ENCODE measurements at regions not wholly inside any gene's neighbourhood (a gene's known extent, or its start where the extent isn't known, plus 50 kb on each side); places are given as distances from the start of the nearest gene placed in this dataset.

DNA sequence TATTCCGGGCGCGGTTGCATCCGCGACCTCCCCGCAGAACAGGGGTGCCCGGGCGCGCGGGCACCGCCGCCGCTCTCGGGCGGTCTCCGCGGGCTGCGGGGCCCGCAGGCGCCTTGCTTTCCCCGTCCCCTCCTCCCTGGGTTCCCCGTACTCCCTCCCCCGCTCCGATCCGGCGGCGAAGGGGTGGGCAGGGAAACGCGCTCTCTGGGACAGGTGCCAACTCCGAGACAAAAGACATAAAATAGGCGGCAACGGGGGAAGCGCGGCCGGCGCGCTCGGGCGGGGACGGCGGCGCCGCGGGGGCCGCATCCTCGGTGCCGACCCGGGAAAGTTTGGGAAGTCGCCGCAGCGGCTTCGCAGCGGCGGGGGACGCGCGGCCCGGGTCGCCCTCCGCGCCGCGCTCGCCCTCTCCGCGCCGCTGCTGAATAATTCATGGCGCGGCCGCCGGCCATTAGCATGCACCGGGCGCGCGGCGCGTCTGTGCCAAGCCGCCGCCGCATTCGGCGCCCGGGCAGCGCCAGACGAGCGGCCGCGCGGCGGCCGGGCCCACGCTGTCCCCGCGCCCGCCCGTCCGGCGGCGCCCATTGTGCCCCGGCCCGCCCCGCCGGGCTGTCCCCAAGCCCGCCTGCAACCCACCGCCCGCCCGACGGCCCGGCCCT, 78.7 kb upstream of the PPARA start:
- peak; percentile 58 to 94 for DNase-seq (ENCODE audit: low spot score in 2 of 2)
- Histone ChIP-seq H3K27ac (peak overlapping the region; percentile 96 to 100), H3K36me3 (no peaks in the 10 kb centered on the region), H3K9me3 (no peaks in the 10 kb centered on the region), H3K27me3 (no peaks in the 10 kb centered on the region), H3K4me1 (peaks cover 20 to 42% of the 10 kb centered on the region in 2 donors), H3K4me3 (peak overlapping the region; percentile 80 to 89)
- TF ChIP-seq, protein P1, sequence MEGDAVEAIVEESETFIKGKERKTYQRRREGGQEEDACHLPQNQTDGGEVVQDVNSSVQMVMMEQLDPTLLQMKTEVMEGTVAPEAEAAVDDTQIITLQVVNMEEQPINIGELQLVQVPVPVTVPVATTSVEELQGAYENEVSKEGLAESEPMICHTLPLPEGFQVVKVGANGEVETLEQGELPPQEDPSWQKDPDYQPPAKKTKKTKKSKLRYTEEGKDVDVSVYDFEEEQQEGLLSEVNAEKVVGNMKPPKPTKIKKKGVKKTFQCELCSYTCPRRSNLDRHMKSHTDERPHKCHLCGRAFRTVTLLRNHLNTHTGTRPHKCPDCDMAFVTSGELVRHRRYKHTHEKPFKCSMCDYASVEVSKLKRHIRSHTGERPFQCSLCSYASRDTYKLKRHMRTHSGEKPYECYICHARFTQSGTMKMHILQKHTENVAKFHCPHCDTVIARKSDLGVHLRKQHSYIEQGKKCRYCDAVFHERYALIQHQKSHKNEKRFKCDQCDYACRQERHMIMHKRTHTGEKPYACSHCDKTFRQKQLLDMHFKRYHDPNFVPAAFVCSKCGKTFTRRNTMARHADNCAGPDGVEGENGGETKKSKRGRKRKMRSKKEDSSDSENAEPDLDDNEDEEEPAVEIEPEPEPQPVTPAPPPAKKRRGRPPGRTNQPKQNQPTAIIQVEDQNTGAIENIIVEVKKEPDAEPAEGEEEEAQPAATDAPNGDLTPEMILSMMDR (IDR thresholded peaks at IDR 0.05) = no peak
- intact Hi-C loops (cut with DNase I) = loop anchor here (2.0 to 5.0 kb wide), 4 partner anchors 13 to 59 kb away; no protein-coding TSS in a partner anchor

DNA sequence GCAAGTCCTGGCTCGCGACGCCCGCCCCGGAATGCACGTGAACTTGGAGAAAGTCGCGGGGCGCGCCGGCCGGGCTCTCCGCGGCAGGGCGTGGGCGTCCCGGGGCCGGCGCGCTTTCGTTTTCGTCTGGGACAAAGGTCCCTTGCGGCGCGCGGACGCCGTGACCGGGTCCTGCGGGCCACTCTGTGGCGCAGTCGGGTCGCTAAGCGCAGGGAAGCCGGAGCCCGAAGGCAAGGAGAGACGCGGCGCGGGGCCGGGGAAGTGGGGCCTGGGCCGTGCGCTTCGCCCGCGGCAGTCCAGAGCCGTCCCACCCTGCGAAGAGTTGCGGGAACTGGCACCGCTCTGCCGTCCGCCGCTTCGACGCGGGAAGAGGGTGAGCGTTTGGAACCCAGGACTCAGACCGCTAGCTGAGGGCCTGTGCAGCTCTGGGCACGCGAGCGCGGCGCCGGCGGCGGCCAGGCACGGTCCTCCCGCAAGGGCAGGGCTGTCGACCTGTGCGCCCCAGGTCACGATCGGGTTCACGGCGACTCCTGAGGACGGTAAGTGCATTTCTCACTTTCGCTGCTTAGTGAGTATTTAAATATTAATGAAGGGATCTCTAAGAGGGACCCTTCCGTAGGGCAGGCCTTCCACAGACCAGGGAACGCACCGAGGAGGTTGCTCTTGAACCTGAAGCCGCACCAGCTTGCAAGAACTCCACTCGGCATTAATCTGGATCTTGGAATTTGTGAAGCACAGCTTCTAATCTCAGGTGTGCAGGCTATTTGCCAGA, 78.0 kb upstream of the PPARA start:
- H3K4me3 ChIP-seq = peak overlapping the region; percentile 80 to 89
- H3K9me3 ChIP-seq = no peaks in the 10 kb centered on the region
- H3K27ac ChIP-seq = peak overlapping the region; percentile 96 to 100
- no peaks in the 10 kb centered on the region for H3K36me3 ChIP-seq
- peak; percentile 8 to 83 for DNase-seq (ENCODE audit: low spot score in 2 of 2)
- H3K27me3 ChIP-seq = no peaks in the 10 kb centered on the region
- TF ChIP-seq, protein P1 (IDR thresholded peaks at IDR 0.05) = no peak
- intact Hi-C loops (cut with DNase I) = loop anchor here (5.0 kb wide), 2 partner anchors 35 to 60 kb away; no protein-coding TSS in a partner anchor
- peaks cover 17 to 38% of the 10 kb centered on the region in 2 donors for H3K4me1 ChIP-seq

- peak overlapping the region; percentile 96 to 100 for H3K27ac ChIP-seq
- intact Hi-C loops (cut with DNase I) = loop anchor here (5.0 kb wide), 2 partner anchors 34 to 61 kb away; no protein-coding TSS in a partner anchor
- DNase-seq (ENCODE audit: low spot score in 2 of 2) = peak; percentile 7 to 61
- peak overlapping the region; percentile 80 to 89 for H3K4me3 ChIP-seq
- no peaks in the 10 kb centered on the region for H3K36me3 ChIP-seq
- H3K4me1 ChIP-seq = peaks cover 17 to 39% of the 10 kb centered on the region in 2 donors
- TF ChIP-seq, protein P1 (IDR thresholded peaks at IDR 0.05) = no peak
- no peaks in the 10 kb centered on the region for H3K27me3 ChIP-seq
- no peaks in the 10 kb centered on the region for H3K9me3 ChIP-seq
These were observed 77.2 kb upstream of the PPARA start for GRCh38 chr22:46072981-46073682.

DNA sequence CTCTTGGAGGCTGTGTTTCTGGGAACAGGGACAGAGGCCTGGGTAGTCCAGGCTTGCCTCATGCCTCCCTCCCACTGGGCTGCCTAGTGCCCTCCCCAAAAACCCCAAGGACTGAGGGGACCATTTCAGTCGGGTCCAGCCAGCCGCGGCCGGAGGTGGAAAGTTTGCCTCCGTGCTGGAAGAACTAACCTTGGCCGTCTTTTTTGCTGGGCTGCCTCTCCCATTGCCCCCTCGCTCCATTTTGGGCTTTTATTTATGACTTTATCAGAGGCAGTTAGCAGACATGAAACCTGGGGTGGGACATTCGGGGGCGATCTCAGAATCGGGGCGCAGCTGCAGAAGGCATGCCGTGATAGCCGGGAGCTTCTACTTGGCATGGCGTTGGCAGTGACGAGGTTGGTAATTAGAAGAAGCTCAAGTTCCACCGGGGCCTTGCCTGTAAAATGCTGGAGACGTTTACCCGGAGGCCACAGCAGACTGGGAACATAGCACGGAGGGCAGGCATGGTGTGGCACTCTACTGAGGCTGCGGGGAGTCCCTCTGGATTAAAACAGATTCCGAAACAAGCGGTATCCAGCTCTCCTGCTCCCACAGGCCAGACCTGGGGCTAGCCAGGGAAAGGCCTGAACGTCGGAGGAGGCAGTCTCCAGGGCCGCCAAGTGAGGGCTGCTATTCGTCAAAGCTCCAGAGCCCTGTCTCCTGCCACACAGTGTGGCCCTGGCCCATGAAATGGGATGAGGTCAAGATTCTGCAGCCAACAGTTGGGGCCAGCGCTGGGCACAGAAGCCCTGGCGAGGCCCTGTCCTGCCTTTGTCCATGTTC, 76.4 kb upstream of the PPARA start:
- DNase-seq (ENCODE audit: low spot score in 2 of 2) = peak in 1 of 2 donors; percentile 69
- H3K4me3 ChIP-seq = peak overlapping the region; percentile 80 to 89
- H3K27me3 ChIP-seq = no peaks in the 10 kb centered on the region
- TF ChIP-seq, protein P1 (IDR thresholded peaks at IDR 0.05) = no peak
- H3K4me1 ChIP-seq = peaks cover 15 to 39% of the 10 kb centered on the region in 2 donors
- H3K9me3 ChIP-seq = no peaks in the 10 kb centered on the region
- intact Hi-C loops (cut with DNase I) = loop anchor here (5.0 kb wide), 2 partner anchors 33 to 62 kb away; no protein-coding TSS in a partner anchor
- H3K27ac ChIP-seq = peak overlapping the region; percentile 96 to 100
- no peaks in the 10 kb centered on the region for H3K36me3 ChIP-seq

Measured in ascending aorta (tissue), 2 donors.